ENCODE measurements at regions not wholly inside any gene's neighbourhood (a gene's known extent, or its start where the extent isn't known, plus 50 kb on each side); places are given as distances from the start of the nearest gene placed in this dataset.

DNA sequence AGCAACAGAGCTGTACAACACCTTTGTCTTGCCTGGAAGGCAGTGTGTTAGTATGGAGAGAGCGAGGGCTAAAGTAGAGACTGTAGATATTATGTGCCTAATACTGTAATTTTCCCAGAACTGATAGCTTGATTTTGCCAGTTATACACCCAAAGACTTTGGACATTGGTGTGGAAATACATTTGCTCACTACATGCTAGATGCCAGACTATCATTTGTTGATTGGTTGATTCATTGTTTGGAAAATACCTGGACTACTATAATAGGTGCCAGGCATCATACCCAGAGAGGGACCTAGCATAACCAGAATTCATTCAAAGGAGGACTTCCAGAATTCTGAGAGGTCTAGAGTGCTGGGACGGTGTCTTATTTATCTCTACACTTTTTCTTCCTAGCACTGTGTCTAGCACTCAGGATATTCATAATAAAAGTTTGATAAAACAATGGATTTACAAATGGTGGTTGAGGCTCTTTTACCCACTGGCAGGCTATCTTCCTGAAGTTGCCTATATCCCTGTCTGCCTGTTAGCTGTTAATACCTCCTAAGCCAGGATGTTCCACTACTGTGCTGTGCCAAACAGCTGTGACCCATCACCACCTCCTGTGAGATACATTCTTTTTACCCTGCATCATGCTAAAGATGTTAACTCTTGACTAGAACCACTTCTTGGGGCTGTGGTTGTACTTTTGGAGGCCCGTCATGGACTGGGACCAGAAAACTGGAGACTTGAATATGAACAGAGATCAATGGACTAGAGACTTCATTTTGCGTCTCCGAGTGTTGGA, 72.2 kb upstream of the FUCA2 start:
- TF ChIP-seq, protein P1, sequence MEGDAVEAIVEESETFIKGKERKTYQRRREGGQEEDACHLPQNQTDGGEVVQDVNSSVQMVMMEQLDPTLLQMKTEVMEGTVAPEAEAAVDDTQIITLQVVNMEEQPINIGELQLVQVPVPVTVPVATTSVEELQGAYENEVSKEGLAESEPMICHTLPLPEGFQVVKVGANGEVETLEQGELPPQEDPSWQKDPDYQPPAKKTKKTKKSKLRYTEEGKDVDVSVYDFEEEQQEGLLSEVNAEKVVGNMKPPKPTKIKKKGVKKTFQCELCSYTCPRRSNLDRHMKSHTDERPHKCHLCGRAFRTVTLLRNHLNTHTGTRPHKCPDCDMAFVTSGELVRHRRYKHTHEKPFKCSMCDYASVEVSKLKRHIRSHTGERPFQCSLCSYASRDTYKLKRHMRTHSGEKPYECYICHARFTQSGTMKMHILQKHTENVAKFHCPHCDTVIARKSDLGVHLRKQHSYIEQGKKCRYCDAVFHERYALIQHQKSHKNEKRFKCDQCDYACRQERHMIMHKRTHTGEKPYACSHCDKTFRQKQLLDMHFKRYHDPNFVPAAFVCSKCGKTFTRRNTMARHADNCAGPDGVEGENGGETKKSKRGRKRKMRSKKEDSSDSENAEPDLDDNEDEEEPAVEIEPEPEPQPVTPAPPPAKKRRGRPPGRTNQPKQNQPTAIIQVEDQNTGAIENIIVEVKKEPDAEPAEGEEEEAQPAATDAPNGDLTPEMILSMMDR (optimal IDR thresholded peaks at IDR 0.05 in 1 of 3, IDR thresholded peaks at IDR 0.05 in 1 of 3, conservative IDR thresholded peaks at IDR 0.05 in 1 of 3; ENCODE audit: extremely low read depth in 1 of 3, insufficient read depth in 2 of 3, low read length in 3 of 3) = no peak
- TF ChIP-seq EZH2 (IDR thresholded peaks at IDR 0.05; ENCODE audit: low read length) = no peak

Measured in keratinocyte (primary cell).